CD4-positive, alpha-beta memory T cell (primary cell): ENCODE measurements at regions not wholly inside any gene's neighbourhood (a gene's known extent, or its start where the extent isn't known, plus 50 kb on each side); places are given as distances from the start of the nearest gene placed in this dataset.
"Not testable (repeated sequence)": the region's sequence is repeated elsewhere in the genome, so short reads cannot be mapped to it uniquely, and the experiment has no call there.

Source experiments
- CTCF ChIA-PET: fragments of 350-600 bp; sonication (Branson Sonifier 250); formaldehyde crosslinking; loops from one replicate; lab custom pipeline; 2021; ENCODE audit warnings: inconsistent platforms; ENCODE audit not compliant: partially characterized antibody; lab: Charles Lee
- POLR2A ChIA-PET: fragments of 350-600 bp; sonication (Branson Sonifier 250); formaldehyde crosslinking; loops from one replicate; lab custom pipeline; 2021; ENCODE audit not compliant: partially characterized antibody; lab: Charles Lee
- DNase-seq, 5 donors: peaks; one replicate each; pipeline versions ENCODE4 v3.0.0 to v3.0.0-alpha.2; 2020 to 2022; ENCODE audit warnings: mixed read lengths in 1 of 5
- H3K27ac ChIP-seq: one replicate; pipeline ENCODE4 v1.7.0; 2013; ENCODE audit warnings: low read depth, low read length
- H3K27me3 ChIP-seq: 2 replicates; pipeline ENCODE4 v1.7.0; 2013; ENCODE audit warnings: mild to moderate bottlenecking, low read length, moderate library complexity; ENCODE audit not compliant: insufficient read depth
- H3K36me3 ChIP-seq: 2 replicates; pipeline ENCODE4 v1.7.0; 2013; ENCODE audit warnings: mild to moderate bottlenecking, low read length, moderate library complexity; ENCODE audit not compliant: insufficient read depth
- H3K4me1 ChIP-seq: 2 replicates; pipeline ENCODE4 v1.7.0; 2013; ENCODE audit warnings: mild to moderate bottlenecking, low read length, moderate library complexity; ENCODE audit not compliant: insufficient read depth
- H3K4me3 ChIP-seq, 2 donors: one replicate each; pipeline ENCODE4 v1.7.0; 2013; ENCODE audit warnings: low read length in 2 of 2, mild to moderate bottlenecking in 1 of 2
- H3K9me3 ChIP-seq, 2 donors: one replicate each; pipeline ENCODE4 v1.7.0; 2013; ENCODE audit warnings: low read length in 2 of 2, control low read depth in 1 of 2; ENCODE audit not compliant: control insufficient read depth in 1 of 2
- H3K27ac Mint-ChIP-seq, 7 donors: one replicate each; pipeline ENCODE4 v1.8.0; 2020 to 2021; ENCODE audit warnings: mixed read lengths in 7 of 7, mild to moderate bottlenecking in 6 of 7, inconsistent platforms in 3 of 7, moderate library complexity in 3 of 7
- H3K27me3 Mint-ChIP-seq, 2 donors: one replicate each; pipeline ENCODE4 v1.8.0; 2020 to 2021; ENCODE audit warnings: mixed read lengths in 2 of 2
- H3K36me3 Mint-ChIP-seq, 2 donors: one replicate each; pipeline ENCODE4 v1.8.0; 2020 to 2021; ENCODE audit warnings: mixed read lengths in 2 of 2, inconsistent platforms in 1 of 2, mild to moderate bottlenecking in 1 of 2
- H3K4me1 Mint-ChIP-seq, 4 donors: one replicate each; pipeline ENCODE4 v1.8.0; 2020 to 2021; ENCODE audit warnings: mixed read lengths in 4 of 4, mild to moderate bottlenecking in 1 of 4
- H3K4me3 Mint-ChIP-seq, 8 donors: one replicate each; pipeline ENCODE4 v1.8.0; 2020 to 2021; ENCODE audit warnings: mixed read lengths in 8 of 8, mild to moderate bottlenecking in 7 of 8, moderate library complexity in 6 of 8, inconsistent platforms in 3 of 8
- H3K9me3 Mint-ChIP-seq, 8 donors: one replicate each; pipeline ENCODE4 v1.8.0; 2020 to 2021; ENCODE audit warnings: mixed read lengths in 8 of 8, mild to moderate bottlenecking in 5 of 8, inconsistent platforms in 3 of 8, moderate library complexity in 1 of 8
- intact Hi-C: fragments of 100-400 bp; cut with micrococcal nuclease; formaldehyde crosslinking; loops from one replicate; pipeline ENCODE4 v1.15.1; 2023

DNA sequence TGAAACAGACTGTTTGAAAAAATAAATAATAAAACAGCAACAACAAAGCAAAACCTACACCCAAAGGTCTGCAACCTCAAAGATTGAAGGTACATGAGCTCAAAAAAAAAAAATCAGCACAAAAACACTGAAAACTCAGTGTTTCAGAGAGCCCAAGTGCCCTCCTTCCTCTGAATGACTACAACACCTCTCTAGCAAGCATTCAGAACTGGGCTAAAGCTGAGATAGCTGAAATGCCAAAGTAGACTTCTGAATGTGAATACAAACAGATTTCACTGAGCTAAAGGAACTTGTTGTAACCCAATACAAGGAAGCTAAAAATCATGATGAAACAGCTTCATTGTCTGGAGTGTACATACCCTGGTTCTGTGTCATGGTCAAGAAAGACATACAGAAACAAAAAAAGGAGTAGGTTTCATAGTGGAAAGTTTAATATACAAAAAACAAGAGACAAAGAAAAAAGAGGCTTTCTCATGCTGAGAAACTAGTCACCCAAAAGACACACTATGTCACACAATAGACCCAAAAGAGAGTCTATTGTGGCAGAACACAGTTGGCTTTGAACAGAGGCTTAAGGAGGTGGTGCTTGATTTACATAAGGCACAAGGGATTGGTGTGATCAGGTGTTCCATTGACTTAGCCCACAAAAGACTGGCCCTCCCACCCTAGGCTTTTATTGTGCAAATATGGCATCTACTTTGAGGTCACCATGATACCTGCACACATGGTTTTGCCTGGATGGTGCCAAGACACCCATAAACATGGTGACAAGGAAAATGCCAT is 316.6 kb downstream of the KDM5D start:
- no peak for DNase-seq
- Histone ChIP-seq H3K4me3 (no peak overlapping the region), H3K4me1 (no peaks in the 10 kb centered on the region), H3K27me3 (no peaks in the 10 kb centered on the region), H3K9me3 (no peaks in the 10 kb centered on the region), H3K27ac (no peak overlapping the region), H3K36me3 (no peaks in the 10 kb centered on the region)
- intact Hi-C loops = no loop called here
- ChIA-PET CTCF (no interaction called here), POLR2A (no interaction called here)
- Mint-ChIP-seq H3K4me1 (peaks cover 0 to 2% (median under 1%) of the 10 kb centered on the region in 4 donors), H3K4me3 (no peak overlapping the region), H3K27me3 (peaks cover 1 to 8% of the 10 kb centered on the region in 2 donors), H3K36me3 (no peaks in the 10 kb centered on the region), H3K9me3 (no peaks in the 10 kb centered on the region), H3K27ac (no peak overlapping the region)

DNA sequence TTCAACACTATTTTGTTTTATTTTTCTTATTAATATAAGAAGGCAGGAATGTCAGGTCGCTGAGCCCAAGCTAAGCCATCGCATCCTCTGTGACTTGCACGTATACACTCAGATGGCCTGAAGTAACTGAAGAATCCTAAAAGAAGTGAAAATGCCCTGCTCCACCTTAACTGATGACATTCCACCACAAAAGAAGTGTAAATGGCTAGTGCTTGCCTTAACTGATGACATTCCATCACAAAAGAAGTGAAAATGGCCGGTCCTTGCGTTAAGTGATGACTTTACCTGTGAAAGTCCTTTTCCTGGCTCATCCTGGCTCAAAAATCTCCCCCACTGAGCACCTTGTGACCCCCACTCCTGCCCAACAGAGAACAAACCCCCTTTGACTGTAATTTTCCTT is 317.3 kb downstream of the KDM5D start:
- H3K27me3 Mint-ChIP-seq, H3K27ac Mint-ChIP-seq, H3K9me3 ChIP-seq, H3K27me3 ChIP-seq, H3K36me3 Mint-ChIP-seq, H3K4me3 ChIP-seq, DNase-seq, H3K4me1 Mint-ChIP-seq, H3K27ac ChIP-seq, H3K4me1 ChIP-seq, intact Hi-C loops, CTCF ChIA-PET, H3K9me3 Mint-ChIP-seq, H3K36me3 ChIP-seq, H3K4me3 Mint-ChIP-seq, POLR2A ChIA-PET: not testable (repeated sequence)

DNA sequence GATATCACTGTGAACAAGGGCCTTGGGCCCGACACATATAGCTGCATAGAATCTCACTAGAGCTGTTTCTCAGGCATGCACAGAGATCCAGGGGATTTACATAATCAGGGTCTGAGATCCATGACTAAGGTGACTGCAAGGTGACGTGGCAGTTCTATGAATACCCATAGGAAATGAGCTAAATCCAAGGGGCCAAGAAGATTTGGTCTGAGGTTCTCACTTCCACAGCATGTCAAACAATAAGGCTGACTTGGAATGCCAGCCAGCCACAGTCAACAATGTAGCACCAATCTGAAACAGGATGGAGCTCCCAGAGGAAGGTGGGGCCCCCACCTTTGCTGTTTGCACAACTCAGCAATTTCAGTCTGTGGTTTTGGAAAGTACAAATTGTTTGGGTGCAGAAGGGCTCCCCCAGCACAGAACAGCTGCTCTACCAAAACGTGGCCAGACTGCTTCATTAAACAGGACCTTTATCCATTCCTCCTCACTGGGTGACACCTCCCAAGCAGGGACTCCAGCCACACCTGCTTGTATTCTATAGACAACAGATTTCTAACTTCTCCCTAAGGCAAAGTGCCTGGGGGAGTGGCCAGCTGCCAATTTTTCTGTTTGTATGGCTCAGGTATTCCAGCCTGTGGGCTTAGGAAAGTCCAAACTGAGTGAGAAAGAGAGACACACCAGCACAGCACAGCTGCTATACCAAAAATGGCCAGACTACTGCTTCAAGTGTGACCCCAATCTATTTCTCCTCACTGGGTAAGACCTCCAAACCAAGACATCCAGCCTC is 333.4 kb downstream of the KDM5D start:
- no peaks in the 10 kb centered on the region for H3K27me3 ChIP-seq
- H3K27ac ChIP-seq = no peak overlapping the region
- H3K27me3 Mint-ChIP-seq = no peaks in the 10 kb centered on the region
- POLR2A ChIA-PET = no interaction called here
- intact Hi-C loops = no loop called here
- peak in 1 of 5 donors; percentile 37 for DNase-seq
- no peaks in the 10 kb centered on the region for H3K9me3 Mint-ChIP-seq
- no peak overlapping the region for H3K4me3 ChIP-seq
- peaks cover 0 to 5% (median under 1%) of the 10 kb centered on the region in 4 donors for H3K4me1 Mint-ChIP-seq
- no peaks in the 10 kb centered on the region for H3K36me3 Mint-ChIP-seq
- peaks cover 4% of the 10 kb centered on the region for H3K4me1 ChIP-seq
- no peaks in the 10 kb centered on the region for H3K9me3 ChIP-seq
- H3K36me3 ChIP-seq = no peaks in the 10 kb centered on the region
- no peak overlapping the region for H3K4me3 Mint-ChIP-seq
- H3K27ac Mint-ChIP-seq = no peak overlapping the region
- CTCF ChIA-PET = no interaction called here

DNA sequence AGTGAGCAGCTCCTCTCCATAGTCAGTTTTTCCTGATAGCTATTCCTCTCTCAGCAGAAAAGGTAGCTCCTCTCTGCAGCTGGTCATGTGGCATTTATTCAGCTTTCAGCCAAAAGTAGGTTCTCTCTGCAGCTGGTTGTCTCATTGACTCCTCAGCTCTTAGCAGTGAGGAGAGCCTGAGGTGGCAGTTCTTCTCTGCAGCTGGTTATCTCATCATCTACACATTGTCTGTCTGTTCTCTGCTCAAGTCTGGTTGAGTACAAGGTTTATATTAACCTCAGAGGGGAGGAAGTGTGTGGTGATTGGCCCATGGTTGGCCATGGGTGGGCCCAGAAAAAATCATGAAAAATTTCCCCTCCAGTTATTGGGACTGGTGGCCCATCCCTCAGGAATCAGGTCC is 338.3 kb downstream of the KDM5D start:
- Mint-ChIP-seq H3K4me1 (peaks cover 0 to 5% (median 2%) of the 10 kb centered on the region in 4 donors), H3K27ac (no peak overlapping the region), H3K36me3 (no peaks in the 10 kb centered on the region), H3K9me3 (no peaks in the 10 kb centered on the region), H3K27me3 (no peaks in the 10 kb centered on the region), H3K4me3 (no peak overlapping the region)
- H3K9me3 ChIP-seq = no peaks in the 10 kb centered on the region
- no peak overlapping the region for H3K4me3 ChIP-seq
- CTCF ChIA-PET = interaction anchor here (0.9 kb wide), 1 partner anchor 11 kb away, joined by 4 read pairs; no protein-coding TSS in a partner anchor
- no peak for DNase-seq
- no peak overlapping the region for H3K27ac ChIP-seq
- H3K27me3 ChIP-seq = no peaks in the 10 kb centered on the region
- intact Hi-C loops = no loop called here
- POLR2A ChIA-PET = no interaction called here
- no peaks in the 10 kb centered on the region for H3K4me1 ChIP-seq
- H3K36me3 ChIP-seq = no peaks in the 10 kb centered on the region

DNA sequence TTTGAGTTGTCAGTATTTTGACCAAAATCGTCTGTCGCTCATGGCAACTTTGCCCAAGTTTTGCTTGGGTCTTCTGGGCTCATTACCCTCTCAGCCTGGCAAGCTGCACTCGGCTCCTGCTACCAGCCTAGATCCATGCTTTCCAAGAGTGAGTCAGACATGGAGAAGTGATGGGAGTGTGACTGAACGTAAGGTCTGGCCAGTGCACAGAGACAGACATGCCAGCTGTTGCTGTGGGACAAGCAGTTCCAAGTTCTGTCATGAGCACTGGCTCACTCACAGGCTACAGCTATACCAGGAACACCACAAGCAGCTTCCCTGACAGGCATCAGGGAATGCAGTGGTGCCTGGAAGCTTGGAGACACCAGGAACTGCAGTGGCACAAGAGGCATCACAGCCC is 338.9 kb downstream of the KDM5D start:
- peaks cover 0 to 3% (median 1%) of the 10 kb centered on the region in 4 donors for H3K4me1 Mint-ChIP-seq
- DNase-seq = no peak
- intact Hi-C loops = no loop called here
- no peaks in the 10 kb centered on the region for H3K36me3 Mint-ChIP-seq
- H3K4me3 ChIP-seq = no peak overlapping the region
- no peak overlapping the region for H3K4me3 Mint-ChIP-seq
- H3K4me1 ChIP-seq = no peaks in the 10 kb centered on the region
- no peaks in the 10 kb centered on the region for H3K9me3 ChIP-seq
- POLR2A ChIA-PET = no interaction called here
- H3K9me3 Mint-ChIP-seq = no peaks in the 10 kb centered on the region
- H3K27ac Mint-ChIP-seq = no peak overlapping the region
- H3K27ac ChIP-seq = no peak overlapping the region
- no peaks in the 10 kb centered on the region for H3K27me3 Mint-ChIP-seq
- no peaks in the 10 kb centered on the region for H3K36me3 ChIP-seq
- H3K27me3 ChIP-seq = no peaks in the 10 kb centered on the region
- CTCF ChIA-PET = interaction anchor here (0.9 kb wide), 1 partner anchor 11 kb away, joined by 4 read pairs; no protein-coding TSS in a partner anchor

DNA sequence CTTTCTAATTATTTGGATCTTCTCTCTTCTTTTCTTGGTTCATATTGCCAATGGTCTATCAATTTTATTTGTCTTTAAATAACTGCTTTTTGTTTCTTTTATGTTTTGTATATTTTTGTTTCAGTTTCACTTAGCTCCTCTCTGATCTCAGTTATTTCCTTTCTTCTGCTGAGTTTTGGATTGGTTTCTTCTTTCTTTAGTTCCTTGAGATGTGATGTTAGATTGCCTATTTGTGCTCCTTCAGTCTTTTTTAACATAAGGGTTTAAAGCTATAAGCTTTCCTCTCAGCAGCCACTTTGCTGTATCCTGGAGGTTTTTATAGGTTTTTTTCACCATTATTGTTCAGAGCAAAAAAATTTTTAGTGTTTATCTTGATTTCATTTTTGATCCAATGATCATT is 351.6 kb downstream of the KDM5D start:
- Mint-ChIP-seq H3K4me3 (peak overlapping the region in 2 of 8 donors; percentile 65 to 75), H3K27ac (peak overlapping the region in 2 of 7 donors; percentile 11 to 96), H3K9me3 (no peaks in the 10 kb centered on the region), H3K4me1 (peaks cover 0 to 15% (median 4%) of the 10 kb centered on the region in 4 donors), H3K36me3 (no peaks in the 10 kb centered on the region), H3K27me3 (no peaks in the 10 kb centered on the region)
- no peak overlapping the region for H3K27ac ChIP-seq
- no peaks in the 10 kb centered on the region for H3K36me3 ChIP-seq
- ChIA-PET POLR2A (no interaction called here), CTCF (no interaction called here)
- intact Hi-C loops = loop anchor here (5.0 kb wide), 1 partner anchor 481 kb away; no protein-coding TSS in a partner anchor
- H3K4me3 ChIP-seq = no peak overlapping the region
- DNase-seq = no peak
- H3K27me3 ChIP-seq = no peaks in the 10 kb centered on the region
- H3K4me1 ChIP-seq = peaks cover 5% of the 10 kb centered on the region
- H3K9me3 ChIP-seq = no peaks in the 10 kb centered on the region

DNA sequence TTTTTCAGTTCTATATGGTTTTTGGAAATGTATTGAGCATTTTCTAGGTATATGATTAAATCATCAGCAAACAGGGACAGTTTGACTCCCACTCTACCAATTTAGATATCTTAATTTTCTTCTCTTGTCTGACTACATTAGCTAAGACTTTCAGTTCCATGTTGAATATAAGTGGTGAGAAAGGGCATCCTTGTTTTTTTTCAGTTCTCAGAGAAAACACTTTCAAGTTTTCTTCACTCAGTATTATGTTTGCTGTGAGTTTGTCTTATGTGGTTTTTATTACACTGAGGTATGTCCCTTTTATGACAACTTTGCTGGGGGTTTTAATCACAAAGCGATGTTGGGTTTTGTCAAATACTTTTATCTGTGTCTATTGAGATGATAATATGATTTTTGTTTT is 352.6 kb downstream of the KDM5D start:
- no peak for DNase-seq
- ChIA-PET CTCF (no interaction called here), POLR2A (no interaction called here)
- no peak overlapping the region for H3K4me3 ChIP-seq
- H3K27me3 ChIP-seq = no peaks in the 10 kb centered on the region
- H3K9me3 ChIP-seq = no peaks in the 10 kb centered on the region
- Mint-ChIP-seq H3K27me3 (no peaks in the 10 kb centered on the region), H3K4me1 (peaks cover 0 to 15% (median 4%) of the 10 kb centered on the region in 4 donors), H3K4me3 (peak overlapping the region in 1 of 8 donors; percentile 65), H3K27ac (peak overlapping the region in 1 of 7 donors; percentile 57), H3K9me3 (no peaks in the 10 kb centered on the region), H3K36me3 (no peaks in the 10 kb centered on the region)
- no peak overlapping the region for H3K27ac ChIP-seq
- intact Hi-C loops = loop anchor here (5.0 kb wide), 1 partner anchor 480 kb away; no protein-coding TSS in a partner anchor
- no peaks in the 10 kb centered on the region for H3K36me3 ChIP-seq
- peaks cover 5% of the 10 kb centered on the region for H3K4me1 ChIP-seq
